Liver (tissue), 8 donors: ENCODE measurements at regions not wholly inside any gene's neighbourhood (a gene's known extent, or its start where the extent isn't known, plus 50 kb on each side); places are given as distances from the start of the nearest gene placed in this dataset.

ENCODE experiments used
- DNase-seq: peaks from one replicate; pipeline ENCODE4 v3.0.0-alpha.2; 2017; ENCODE audit warnings: low spot score
- H3K27ac ChIP-seq, 2 donors: one replicate each; pipeline ENCODE4 v1.7.0; 2013; ENCODE audit warnings: inconsistent platforms in 2 of 2, low read length in 2 of 2, control low read depth in 1 of 2, low read depth in 1 of 2, mild to moderate bottlenecking in 1 of 2
- H3K27me3 ChIP-seq, 4 donors: one replicate each; pipeline versions ENCODE4 v1.6.1 to v1.7.0; 2013; ENCODE audit warnings: low read length in 3 of 4, inconsistent platforms in 1 of 4, mild to moderate bottlenecking in 1 of 4, moderate library complexity in 1 of 4; ENCODE audit not compliant: control insufficient read depth in 4 of 4, insufficient read depth in 4 of 4
- H3K36me3 ChIP-seq, 4 donors: one replicate each; pipeline versions ENCODE4 v1.6.1 to v1.7.0; 2013; ENCODE audit warnings: low read length in 3 of 4, mild to moderate bottlenecking in 3 of 4, low read depth in 1 of 4, moderate library complexity in 1 of 4; ENCODE audit not compliant: control insufficient read depth in 4 of 4, insufficient read depth in 3 of 4
- H3K4me1 ChIP-seq, 4 donors: one replicate each; pipeline versions ENCODE4 v1.6.1 to v1.7.0; 2013; ENCODE audit warnings: low read length in 3 of 4, mild to moderate bottlenecking in 3 of 4, moderate library complexity in 1 of 4; ENCODE audit not compliant: control insufficient read depth in 4 of 4, insufficient read depth in 4 of 4
- H3K4me3 ChIP-seq, 3 donors: one replicate each; pipeline versions ENCODE4 v1.6.1 to v1.7.0; 2013; ENCODE audit warnings: low read length in 3 of 3, control low read depth in 1 of 3, low read depth in 1 of 3, mild to moderate bottlenecking in 1 of 3
- H3K9ac ChIP-seq, 2 donors: one replicate each; pipeline ENCODE4 v1.7.0; 2013; ENCODE audit warnings: low read length in 2 of 2, mild to moderate bottlenecking in 2 of 2, moderate library complexity in 2 of 2, control low read depth in 1 of 2, low read depth in 1 of 2
- H3K9me3 ChIP-seq, 4 donors: one replicate each; pipeline versions ENCODE4 v1.6.1 to v1.7.0; 2013; ENCODE audit warnings: low read length in 3 of 4; ENCODE audit not compliant: control insufficient read depth in 4 of 4
- CTCF ChIP-seq: fragments of 150-350 bp; IDR thresholded peaks from 2 replicates; pipeline ENCODE4 v1.5.1; 2017; ENCODE audit warnings: improper control_type of control experiment, low read depth, low read length; ENCODE audit not compliant: missing input control
- EGR1 ChIP-seq, 2 donors: IDR thresholded peaks; 2 replicates each; pipeline ENCODE4 v1.6.1; 2016 to 2018; ENCODE audit warnings: antibody characterized with exemption in 2 of 2, low read depth in 2 of 2
- FOXA1 ChIP-seq: IDR thresholded peaks from 2 replicates; pipeline ENCODE4 v1.6.1; 2016; ENCODE audit warnings: antibody characterized with exemption
- FOXA2 ChIP-seq: IDR thresholded peaks from 2 replicates; pipeline ENCODE4 v1.6.1; 2016; ENCODE audit warnings: antibody characterized with exemption
- GABPA ChIP-seq, 2 donors: IDR thresholded peaks in 1 of 2; conservative IDR thresholded peaks in 1 of 2; 2 replicates each; pipeline ENCODE4 v1.6.1; 2016; ENCODE audit warnings: antibody characterized with exemption in 2 of 2, mild to moderate bottlenecking in 1 of 2, moderate library complexity in 1 of 2
- HNF4A ChIP-seq, 2 donors: conservative IDR thresholded peaks; 2 replicates each; pipeline ENCODE4 v1.6.1; 2016; ENCODE audit warnings: antibody characterized with exemption in 2 of 2, mild to moderate bottlenecking in 2 of 2
- HNF4G ChIP-seq: IDR thresholded peaks from 2 replicates; pipeline ENCODE4 v1.6.1; 2016; ENCODE audit warnings: antibody characterized with exemption
- JUND ChIP-seq, 2 donors: IDR thresholded peaks; 2 replicates each; pipeline ENCODE4 v1.6.1; 2016; ENCODE audit warnings: antibody characterized with exemption in 2 of 2
- MAX ChIP-seq: IDR thresholded peaks from 2 replicates; pipeline ENCODE4 v1.6.1; 2016; ENCODE audit warnings: antibody characterized with exemption
- NR2F2 ChIP-seq: IDR thresholded peaks from 2 replicates; pipeline ENCODE4 v1.6.1; 2016; ENCODE audit warnings: antibody characterized with exemption
- RAD21 ChIP-seq, 2 donors: IDR thresholded peaks; 2 replicates each; pipeline ENCODE4 v1.6.1; 2016; ENCODE audit warnings: antibody characterized with exemption in 2 of 2, mild to moderate bottlenecking in 2 of 2
- RXRA ChIP-seq, 2 donors: IDR thresholded peaks; 2 replicates each; pipeline ENCODE4 v1.6.1; 2017 to 2018; ENCODE audit warnings: antibody characterized with exemption in 2 of 2, mild to moderate bottlenecking in 1 of 2
- SP1 ChIP-seq: IDR thresholded peaks from 2 replicates; pipeline ENCODE4 v1.6.1; 2018; ENCODE audit warnings: antibody characterized with exemption, mild to moderate bottlenecking
- TAF1 ChIP-seq: conservative IDR thresholded peaks from 2 replicates; pipeline ENCODE4 v1.6.1; 2016; ENCODE audit warnings: antibody characterized with exemption, mild to moderate bottlenecking
- YY1 ChIP-seq: IDR thresholded peaks from 2 replicates; pipeline ENCODE4 v1.6.1; 2016; ENCODE audit warnings: antibody characterized with exemption, mild to moderate bottlenecking
- ZBTB33 ChIP-seq: IDR thresholded peaks from 2 replicates; pipeline ENCODE4 v1.6.1; 2016; ENCODE audit warnings: antibody characterized with exemption
- WGBS: extraction: QIAGEN DNeasy Blood & Tissue Kit; methylation state at CpG from one replicate; pipeline ENCODE4 v1.1.7; 2013; 5-methylcytosine and 5-hydroxymethylcytosine counted together
- TF ChIP-seq, protein P1 (sequence below): IDR thresholded peaks from 2 replicates; pipeline ENCODE4 v1.6.1; 2016; ENCODE audit warnings: antibody characterized with exemption
- TF ChIP-seq, protein P2 (sequence below): IDR thresholded peaks from 2 replicates; pipeline ENCODE4 v1.6.1; 2016; ENCODE audit warnings: antibody characterized with exemption, mild to moderate bottlenecking
- donor health status: healthy.
- donor health status: healthy.
- donor health status: healthy.
- donor health status: healthy.
- donor health status: healthy.

DNA sequence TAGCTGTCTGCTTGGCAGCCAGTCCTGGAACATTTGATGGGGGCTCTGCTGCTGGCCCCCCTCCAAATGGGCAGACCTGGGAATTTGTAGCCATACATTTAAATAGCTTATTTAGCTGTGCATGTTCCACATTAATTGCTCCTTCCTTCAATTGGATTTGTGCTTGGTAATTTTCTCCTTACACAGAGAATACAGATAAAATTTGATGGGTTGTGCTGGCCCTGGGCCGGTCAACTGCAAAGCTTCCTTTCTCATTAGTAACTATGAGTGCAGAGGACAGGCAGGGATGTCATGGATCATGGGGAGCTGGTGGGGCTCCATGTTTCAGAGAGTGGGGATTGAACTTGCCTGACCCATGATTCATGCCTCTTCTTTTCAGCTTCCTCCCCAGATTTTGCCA is 201.5 kb upstream of the GHITM start:
- 81% methylated on average over 1 of the region's 1 CpG for WGBS

More for the DNA sequence above, 201.5 kb upstream of the GHITM start:
- Histone ChIP-seq H3K9ac (no peak overlapping the region), H3K4me3 (no peak overlapping the region), H3K36me3 (no peaks in the 10 kb centered on the region), H3K27me3 (peaks cover 0 to 5% (median 0%) of the 10 kb centered on the region in 4 donors), H3K27ac (no peak overlapping the region), H3K4me1 (no peaks in the 10 kb centered on the region), H3K9me3 (no peaks in the 10 kb centered on the region)
- DNase-seq: no peak
- TF ChIP-seq RXRA (IDR thresholded peaks at IDR 0.05): no peak
- no peak for TF ChIP-seq FOXA1
- TF ChIP-seq HNF4A (conservative IDR thresholded peaks at IDR 0.05): no peak
- no peak for TF ChIP-seq HNF4G
- no peak for TF ChIP-seq JUND (IDR thresholded peaks at IDR 0.05)
- no peak for TF ChIP-seq GABPA (IDR thresholded peaks at IDR 0.05 in 1 of 2, conservative IDR thresholded peaks at IDR 0.05 in 1 of 2)
- TF ChIP-seq, protein P1, sequence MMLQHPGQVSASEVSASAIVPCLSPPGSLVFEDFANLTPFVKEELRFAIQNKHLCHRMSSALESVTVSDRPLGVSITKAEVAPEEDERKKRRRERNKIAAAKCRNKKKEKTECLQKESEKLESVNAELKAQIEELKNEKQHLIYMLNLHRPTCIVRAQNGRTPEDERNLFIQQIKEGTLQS: no peak
- TF ChIP-seq NR2F2: no peak
- no peak for TF ChIP-seq SP1
- TF ChIP-seq, protein P2, sequence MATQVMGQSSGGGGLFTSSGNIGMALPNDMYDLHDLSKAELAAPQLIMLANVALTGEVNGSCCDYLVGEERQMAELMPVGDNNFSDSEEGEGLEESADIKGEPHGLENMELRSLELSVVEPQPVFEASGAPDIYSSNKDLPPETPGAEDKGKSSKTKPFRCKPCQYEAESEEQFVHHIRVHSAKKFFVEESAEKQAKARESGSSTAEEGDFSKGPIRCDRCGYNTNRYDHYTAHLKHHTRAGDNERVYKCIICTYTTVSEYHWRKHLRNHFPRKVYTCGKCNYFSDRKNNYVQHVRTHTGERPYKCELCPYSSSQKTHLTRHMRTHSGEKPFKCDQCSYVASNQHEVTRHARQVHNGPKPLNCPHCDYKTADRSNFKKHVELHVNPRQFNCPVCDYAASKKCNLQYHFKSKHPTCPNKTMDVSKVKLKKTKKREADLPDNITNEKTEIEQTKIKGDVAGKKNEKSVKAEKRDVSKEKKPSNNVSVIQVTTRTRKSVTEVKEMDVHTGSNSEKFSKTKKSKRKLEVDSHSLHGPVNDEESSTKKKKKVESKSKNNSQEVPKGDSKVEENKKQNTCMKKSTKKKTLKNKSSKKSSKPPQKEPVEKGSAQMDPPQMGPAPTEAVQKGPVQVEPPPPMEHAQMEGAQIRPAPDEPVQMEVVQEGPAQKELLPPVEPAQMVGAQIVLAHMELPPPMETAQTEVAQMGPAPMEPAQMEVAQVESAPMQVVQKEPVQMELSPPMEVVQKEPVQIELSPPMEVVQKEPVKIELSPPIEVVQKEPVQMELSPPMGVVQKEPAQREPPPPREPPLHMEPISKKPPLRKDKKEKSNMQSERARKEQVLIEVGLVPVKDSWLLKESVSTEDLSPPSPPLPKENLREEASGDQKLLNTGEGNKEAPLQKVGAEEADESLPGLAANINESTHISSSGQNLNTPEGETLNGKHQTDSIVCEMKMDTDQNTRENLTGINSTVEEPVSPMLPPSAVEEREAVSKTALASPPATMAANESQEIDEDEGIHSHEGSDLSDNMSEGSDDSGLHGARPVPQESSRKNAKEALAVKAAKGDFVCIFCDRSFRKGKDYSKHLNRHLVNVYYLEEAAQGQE: no peak
- no peak for TF ChIP-seq ZBTB33
- no peak for TF ChIP-seq CTCF
- no peak for TF ChIP-seq FOXA2
- no peak for TF ChIP-seq EGR1 (IDR thresholded peaks at IDR 0.05; ENCODE audit: low read depth in 2 of 2)
- TF ChIP-seq TAF1: no peak
- no peak for TF ChIP-seq MAX
- no peak for TF ChIP-seq RAD21 (IDR thresholded peaks at IDR 0.05)
- TF ChIP-seq YY1: no peak
